ENCODE measurements at regions not wholly inside any gene's neighbourhood (a gene's known extent, or its start where the extent isn't known, plus 50 kb on each side); places are given as distances from the start of the nearest gene placed in this dataset.

GRCh38 chr16:79912592-79913310 is 312.2 kb upstream of the MAF start:
- TF ChIP-seq POLR2AphosphoS5 (IDR thresholded peaks at IDR 0.05; ENCODE audit: low read depth, low read length) (no peak), POLR2A (IDR thresholded peaks at IDR 0.05; ENCODE audit: low read depth, low read length) (no peak), TAF1 (IDR thresholded peaks at IDR 0.05; ENCODE audit: low read depth, low read length) (no peak), POU2F2 (IDR thresholded peaks at IDR 0.05; ENCODE audit: low read depth, low read length) (no peak), SPI1 (IDR thresholded peaks at IDR 0.05; ENCODE audit: low read depth, low read length) (no peak), PAX5 (IDR thresholded peaks at IDR 0.05; ENCODE audit: insufficient read depth, low read length, severe bottlenecking) (no peak)
